ENCODE measurements at regions not wholly inside any gene's neighbourhood (a gene's known extent, or its start where the extent isn't known, plus 50 kb on each side); places are given as distances from the start of the nearest gene placed in this dataset.
A peak's percentile ranks its signal among the peaks of the same experiment; 100 is the strongest.
"Not testable (repeated sequence)": the region's sequence is repeated elsewhere in the genome, so short reads cannot be mapped to it uniquely, and the experiment has no call there.

DNA sequence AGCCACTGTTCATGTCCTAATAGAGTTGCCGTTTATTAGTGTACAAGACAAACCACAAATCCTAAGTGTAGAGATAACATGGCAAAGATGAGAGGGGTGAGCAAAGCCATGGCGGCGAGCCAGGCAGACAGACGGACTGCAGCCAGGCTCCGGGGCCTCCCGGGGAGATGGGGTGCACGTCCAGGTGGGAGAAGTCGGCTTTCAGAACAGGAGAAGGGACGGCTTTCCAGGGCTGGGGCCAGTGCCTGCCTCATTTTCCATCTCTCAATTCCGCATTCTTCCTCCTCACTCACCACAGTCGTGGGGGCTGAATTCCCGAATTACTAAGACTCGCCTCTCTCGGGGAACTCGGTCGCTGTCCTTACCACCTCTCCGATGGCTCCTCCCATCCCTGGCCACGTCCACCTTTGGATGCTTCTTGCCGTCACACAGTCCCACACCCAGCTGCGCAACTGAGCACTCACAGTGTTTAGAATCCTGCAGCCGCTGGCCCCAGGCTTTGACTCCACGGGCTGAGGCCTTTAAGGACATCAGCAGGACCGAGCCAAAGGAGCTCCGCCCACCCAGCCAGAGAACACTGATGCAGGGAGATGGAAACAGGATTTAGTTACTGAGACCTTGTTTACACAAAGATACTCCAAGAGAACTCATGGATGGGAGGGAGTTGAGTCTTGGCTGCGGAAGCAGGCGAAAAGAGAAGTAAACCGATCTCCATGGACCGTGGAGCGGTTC lies 59.7 kb downstream of the RNF112 start:
- DNase-seq = peak in 1 of 14 donors; percentile 69

GRCh38 chr17:19474405-19474804 lies 59.2 kb upstream of the SLC47A1 start:
- not testable (repeated sequence) for DNase-seq

DNA sequence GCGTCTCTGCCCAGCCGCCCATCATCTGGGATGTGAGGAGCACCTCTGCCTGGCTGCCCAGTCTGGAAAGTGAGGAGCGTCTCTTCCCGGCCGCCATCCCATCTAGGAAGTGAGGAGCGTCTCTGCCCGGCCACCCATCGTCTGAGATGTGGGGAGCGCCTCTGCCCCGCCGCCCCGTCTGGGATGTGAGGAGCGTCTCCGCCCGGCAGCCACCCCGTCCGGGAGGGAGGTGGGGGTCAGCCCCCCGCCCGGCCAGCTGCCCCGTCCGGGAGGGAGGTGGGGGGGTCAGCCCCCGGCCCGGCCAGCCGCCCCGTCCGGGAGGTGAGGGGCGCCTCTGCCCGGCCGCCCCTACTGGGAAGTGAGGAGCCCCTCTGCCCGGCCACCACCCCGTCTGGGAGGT lies 57.9 kb upstream of the SLC47A1 start:
- DNase-seq = not testable (repeated sequence)

GRCh38 chr17:19482576-19482975 lies 51.1 kb upstream of the SLC47A1 start:
- no peak for DNase-seq

All from C1 segment of cervical spinal cord (tissue), 14 donors.